Prostate gland (tissue), 2 donors: ENCODE measurements at regions not wholly inside any gene's neighbourhood (a gene's known extent, or its start where the extent isn't known, plus 50 kb on each side); places are given as distances from the start of the nearest gene placed in this dataset.

Experiments used
- DNase-seq: peaks from one replicate; pipeline ENCODE4 v3.0.0-alpha.2; 2019; ENCODE audit warnings: low spot score
- H3K27ac ChIP-seq, 2 donors: fragments of 200-600 bp; sonication (generic); 2 replicates each; pipeline ENCODE4 v1.5.1; 2017 to 2019
- H3K27me3 ChIP-seq: fragments of 200-600 bp; sonication (generic); replicated peaks from 2 replicates; pipeline ENCODE4 v1.5.1; 2019; ENCODE audit not compliant: insufficient read depth
- H3K36me3 ChIP-seq, 2 donors: fragments of 200-600 bp; sonication (generic); 1 replicate in 1 of 2; 2 replicates in 1 of 2; pipeline versions ENCODE4 v1.5.1 to v1.8.1; 2017 to 2019
- H3K4me1 ChIP-seq: fragments of 200-600 bp; sonication (generic); replicated peaks from 2 replicates; pipeline ENCODE4 v1.5.1; 2019
- H3K4me3 ChIP-seq, 2 donors: fragments of 200-600 bp; sonication (generic); 2 replicates each; pipeline ENCODE4 v1.5.1; 2017 to 2019
- H3K9me3 ChIP-seq: fragments of 200-600 bp; sonication (generic); 2 replicates; pipeline ENCODE4 v1.5.1; 2017
- POLR2A ChIP-seq: fragments of 450-650 bp; IDR thresholded peaks from one replicate; pipeline ENCODE4 v1.6.1; 2016; ENCODE audit warnings: antibody characterized with exemption, mild to moderate bottlenecking
- POLR2AphosphoS5 ChIP-seq: sonication (generic); formaldehyde crosslinking; IDR thresholded peaks from one replicate; pipeline ENCODE4 v1.6.1; 2017; ENCODE audit warnings: antibody characterized with exemption
- WGBS: methylation state at CpG from one replicate; pipeline ENCODE4 v1.1.5; 2018; 5-methylcytosine and 5-hydroxymethylcytosine counted together
- intact Hi-C: fragments of 100-400 bp; cut with DNase I; formaldehyde crosslinking; loops from one replicate; pipeline ENCODE4 v1.14.2; 2022
- TF ChIP-seq, protein P1 (sequence below), 4 experiments: fragments of 200-600 bp in 2 of 4; fragments of 450-650 bp in 2 of 4; sonication (generic) in 2 of 4; IDR thresholded peaks; 1 replicate in 3 of 4; 2 replicates in 1 of 4; pipeline ENCODE4 v1.5.1; 2016 to 2019; ENCODE audit warnings: antibody characterized with exemption in 4 of 4, mild to moderate bottlenecking in 2 of 4, moderate library complexity in 2 of 4

DNA sequence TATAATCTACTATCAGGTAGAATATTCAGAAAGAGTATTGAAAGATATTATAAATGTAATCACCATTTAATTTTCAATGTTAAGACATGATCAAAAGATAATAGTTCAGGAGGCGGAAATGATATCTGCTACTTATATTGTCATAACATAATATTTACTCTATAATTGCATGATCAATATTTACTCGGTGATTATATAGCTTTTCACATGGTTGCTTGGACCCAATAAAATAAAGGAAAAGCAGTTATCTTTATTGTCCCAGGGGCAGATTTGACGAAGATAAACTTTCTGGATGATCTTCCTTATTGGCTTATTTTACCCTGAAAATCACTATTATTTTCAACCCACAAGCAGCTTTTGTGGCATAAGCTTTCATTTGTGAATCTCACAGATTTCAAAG, 350.4 kb downstream of the HACE1 start:
- no peak for TF ChIP-seq POLR2AphosphoS5
- no peak for TF ChIP-seq POLR2A
- TF ChIP-seq, protein P1, sequence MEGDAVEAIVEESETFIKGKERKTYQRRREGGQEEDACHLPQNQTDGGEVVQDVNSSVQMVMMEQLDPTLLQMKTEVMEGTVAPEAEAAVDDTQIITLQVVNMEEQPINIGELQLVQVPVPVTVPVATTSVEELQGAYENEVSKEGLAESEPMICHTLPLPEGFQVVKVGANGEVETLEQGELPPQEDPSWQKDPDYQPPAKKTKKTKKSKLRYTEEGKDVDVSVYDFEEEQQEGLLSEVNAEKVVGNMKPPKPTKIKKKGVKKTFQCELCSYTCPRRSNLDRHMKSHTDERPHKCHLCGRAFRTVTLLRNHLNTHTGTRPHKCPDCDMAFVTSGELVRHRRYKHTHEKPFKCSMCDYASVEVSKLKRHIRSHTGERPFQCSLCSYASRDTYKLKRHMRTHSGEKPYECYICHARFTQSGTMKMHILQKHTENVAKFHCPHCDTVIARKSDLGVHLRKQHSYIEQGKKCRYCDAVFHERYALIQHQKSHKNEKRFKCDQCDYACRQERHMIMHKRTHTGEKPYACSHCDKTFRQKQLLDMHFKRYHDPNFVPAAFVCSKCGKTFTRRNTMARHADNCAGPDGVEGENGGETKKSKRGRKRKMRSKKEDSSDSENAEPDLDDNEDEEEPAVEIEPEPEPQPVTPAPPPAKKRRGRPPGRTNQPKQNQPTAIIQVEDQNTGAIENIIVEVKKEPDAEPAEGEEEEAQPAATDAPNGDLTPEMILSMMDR (IDR thresholded peaks at IDR 0.05) = no peak
- Histone ChIP-seq H3K9me3 (no peaks in the 10 kb centered on the region), H3K27me3 (no peaks in the 10 kb centered on the region), H3K36me3 (no peaks in the 10 kb centered on the region), H3K27ac (no peak overlapping the region), H3K4me1 (no peaks in the 10 kb centered on the region), H3K4me3 (no peak overlapping the region)
- intact Hi-C loops = no loop called here
- DNase-seq = no peak
- 52% methylated on average over 3 of the region's 3 CpGs for WGBS

DNA sequence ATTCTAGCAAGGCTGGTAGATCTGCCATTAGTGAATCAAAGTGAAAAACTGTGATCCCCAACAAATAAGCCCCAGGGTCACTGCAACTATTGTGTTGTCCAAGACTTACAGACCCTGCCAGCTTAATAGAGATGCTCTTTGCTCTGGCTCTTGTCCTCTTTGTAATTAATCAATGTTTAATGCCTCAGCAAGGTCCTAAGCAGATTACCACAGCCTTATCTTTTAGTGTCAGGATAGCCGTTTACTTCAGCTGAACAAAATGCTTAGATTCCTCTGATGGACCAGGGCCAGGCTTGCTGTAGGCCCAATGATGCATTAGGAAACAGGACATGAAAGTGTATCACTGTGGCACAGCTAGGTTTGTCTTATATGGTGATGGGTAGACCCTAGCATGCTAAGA, 353.3 kb downstream of the HACE1 start:
- 93% methylated on average over 1 of the region's 1 CpG for WGBS
- H3K27me3 ChIP-seq = no peaks in the 10 kb centered on the region

DNA sequence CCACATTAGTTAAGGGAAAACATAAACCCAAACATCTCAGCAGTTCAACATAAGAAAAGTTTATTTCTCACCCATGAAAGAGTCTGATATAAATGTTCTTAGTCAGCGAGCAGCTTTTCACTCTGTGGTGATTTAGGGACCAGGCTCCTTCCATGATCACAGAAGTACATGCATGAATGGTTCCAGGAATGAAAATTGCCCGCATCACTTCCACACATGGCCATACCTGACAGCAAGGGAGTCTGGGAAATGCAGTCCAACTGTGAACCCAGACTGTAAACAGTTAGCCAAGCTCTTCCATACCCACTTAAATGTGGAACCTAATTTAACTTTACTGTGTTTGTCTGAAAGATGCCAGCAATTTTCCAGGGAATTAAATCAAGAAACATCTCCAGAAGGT, 353.9 kb downstream of the HACE1 start:
- no peaks in the 10 kb centered on the region for H3K4me1 ChIP-seq
- H3K9me3 ChIP-seq = no peaks in the 10 kb centered on the region
- 80% methylated on average over 2 of the region's 2 CpGs for WGBS
- H3K4me3 ChIP-seq = no peak overlapping the region
- intact Hi-C loops = no loop called here
- no peaks in the 10 kb centered on the region for H3K36me3 ChIP-seq
- TF ChIP-seq POLR2AphosphoS5 (no peak), POLR2A (no peak)
- TF ChIP-seq, protein P1 (IDR thresholded peaks at IDR 0.05) = no peak
- no peak for DNase-seq
- H3K27me3 ChIP-seq = no peaks in the 10 kb centered on the region
- no peak overlapping the region for H3K27ac ChIP-seq

More for the DNA sequence above, 353.3 kb downstream of the HACE1 start:
- H3K9me3 ChIP-seq = no peaks in the 10 kb centered on the region
- H3K27ac ChIP-seq = no peak overlapping the region
- no peak for TF ChIP-seq POLR2A
- TF ChIP-seq POLR2AphosphoS5 = no peak
- TF ChIP-seq, protein P1 (IDR thresholded peaks at IDR 0.05) = no peak
- H3K36me3 ChIP-seq = no peaks in the 10 kb centered on the region
- DNase-seq = no peak
- H3K4me3 ChIP-seq = no peak overlapping the region
- intact Hi-C loops = no loop called here
- no peaks in the 10 kb centered on the region for H3K4me1 ChIP-seq

DNA sequence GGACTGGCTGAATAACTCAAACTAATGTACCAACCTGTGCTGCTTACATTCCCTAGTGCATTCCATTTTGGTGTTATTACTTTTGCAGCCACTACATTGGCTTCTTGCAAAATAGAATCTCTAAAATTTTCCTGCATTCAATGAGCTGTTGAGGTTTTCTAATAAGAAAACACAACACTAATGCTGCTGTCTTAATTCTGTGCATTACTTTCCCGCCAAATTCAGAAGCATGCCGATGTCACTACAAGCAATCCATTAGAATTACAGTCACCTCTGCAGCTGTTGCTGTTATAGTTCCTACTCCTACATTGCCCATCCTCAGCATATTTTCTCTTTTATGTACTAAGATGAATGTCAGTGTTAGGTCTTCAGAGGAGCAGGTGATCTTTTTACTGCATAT, 359.5 kb downstream of the HACE1 start:
- intact Hi-C loops = no loop called here
- Histone ChIP-seq H3K27ac (no peak overlapping the region), H3K36me3 (no peaks in the 10 kb centered on the region), H3K27me3 (no peaks in the 10 kb centered on the region), H3K4me3 (no peak overlapping the region), H3K9me3 (no peaks in the 10 kb centered on the region), H3K4me1 (no peaks in the 10 kb centered on the region)
- no peak for TF ChIP-seq POLR2A
- no peak for TF ChIP-seq POLR2AphosphoS5
- TF ChIP-seq, protein P1 (IDR thresholded peaks at IDR 0.05) = no peak
- WGBS = 85% methylated on average over 2 of the region's 2 CpGs
- DNase-seq = no peak

DNA sequence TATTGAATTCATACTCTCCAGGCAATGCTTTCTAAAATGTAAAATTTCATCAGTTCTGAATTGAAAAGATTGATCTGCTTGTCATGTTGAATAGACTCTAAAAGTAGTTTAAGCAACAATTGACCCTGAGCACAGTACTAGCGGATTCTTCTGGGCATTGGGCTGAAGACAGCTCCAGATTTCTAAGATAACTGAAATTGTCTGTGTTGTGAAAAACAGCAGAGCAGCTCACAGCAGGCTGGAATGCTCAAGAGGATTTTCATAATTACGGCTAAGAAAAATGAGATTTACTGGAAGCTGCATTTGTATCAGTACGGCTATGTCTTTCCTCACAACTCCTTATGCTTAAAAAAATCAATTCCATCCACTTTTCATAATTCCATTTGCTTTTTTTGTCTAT, 373.7 kb downstream of the HACE1 start:
- Histone ChIP-seq H3K9me3 (no peaks in the 10 kb centered on the region), H3K4me3 (no peak overlapping the region), H3K27me3 (no peaks in the 10 kb centered on the region), H3K36me3 (no peaks in the 10 kb centered on the region), H3K4me1 (no peaks in the 10 kb centered on the region), H3K27ac (no peak overlapping the region)
- TF ChIP-seq POLR2AphosphoS5 (no peak), POLR2A (no peak)
- TF ChIP-seq, protein P1 (IDR thresholded peaks at IDR 0.05) = no peak
- DNase-seq = no peak
- intact Hi-C loops = no loop called here
- 85% methylated on average over 3 of the region's 3 CpGs for WGBS
